ENCODE measurements at regions not wholly inside any gene's neighbourhood (a gene's known extent, or its start where the extent isn't known, plus 50 kb on each side); places are given as distances from the start of the nearest gene placed in this dataset.

DNA sequence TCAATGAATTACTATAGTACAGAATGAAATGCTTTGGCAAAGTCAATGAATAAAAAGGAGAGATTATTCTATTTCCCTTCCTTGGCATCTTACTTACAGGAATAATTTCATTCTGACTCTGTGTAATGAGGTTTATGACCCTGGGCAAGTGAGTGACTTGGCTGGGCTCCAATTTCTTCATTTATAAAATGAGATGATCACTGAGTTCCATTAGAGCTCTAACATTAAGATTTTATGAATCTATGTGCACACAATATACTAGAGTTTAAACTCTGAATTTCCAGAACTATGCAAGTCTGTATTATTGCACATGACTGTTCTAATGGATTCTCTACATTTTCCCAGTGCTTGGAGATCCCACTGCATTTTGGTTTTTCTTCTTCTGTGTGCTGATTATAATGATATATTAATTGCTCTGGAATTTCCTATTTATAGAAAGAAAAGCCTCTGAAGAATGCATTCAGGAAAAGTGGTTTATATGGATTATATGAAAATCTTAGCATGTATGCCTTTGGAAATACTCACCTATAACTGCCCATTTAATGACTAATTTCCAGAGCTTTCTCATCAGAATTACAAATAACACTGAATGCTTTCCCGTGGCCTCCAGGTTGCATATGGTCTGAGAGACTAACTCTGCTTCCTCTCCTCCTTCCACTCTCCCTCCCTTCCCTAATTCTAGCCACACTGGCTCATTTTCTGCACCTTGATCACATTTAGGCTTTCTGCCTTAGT is 97.4 kb upstream of the CHRM3 start:
- no peak overlapping the region for H3K4me3 ChIP-seq (ENCODE audit: low read depth, low read length)
- no peak for DNase-seq (ENCODE audit: low read depth)
- TF ChIP-seq, protein P1, sequence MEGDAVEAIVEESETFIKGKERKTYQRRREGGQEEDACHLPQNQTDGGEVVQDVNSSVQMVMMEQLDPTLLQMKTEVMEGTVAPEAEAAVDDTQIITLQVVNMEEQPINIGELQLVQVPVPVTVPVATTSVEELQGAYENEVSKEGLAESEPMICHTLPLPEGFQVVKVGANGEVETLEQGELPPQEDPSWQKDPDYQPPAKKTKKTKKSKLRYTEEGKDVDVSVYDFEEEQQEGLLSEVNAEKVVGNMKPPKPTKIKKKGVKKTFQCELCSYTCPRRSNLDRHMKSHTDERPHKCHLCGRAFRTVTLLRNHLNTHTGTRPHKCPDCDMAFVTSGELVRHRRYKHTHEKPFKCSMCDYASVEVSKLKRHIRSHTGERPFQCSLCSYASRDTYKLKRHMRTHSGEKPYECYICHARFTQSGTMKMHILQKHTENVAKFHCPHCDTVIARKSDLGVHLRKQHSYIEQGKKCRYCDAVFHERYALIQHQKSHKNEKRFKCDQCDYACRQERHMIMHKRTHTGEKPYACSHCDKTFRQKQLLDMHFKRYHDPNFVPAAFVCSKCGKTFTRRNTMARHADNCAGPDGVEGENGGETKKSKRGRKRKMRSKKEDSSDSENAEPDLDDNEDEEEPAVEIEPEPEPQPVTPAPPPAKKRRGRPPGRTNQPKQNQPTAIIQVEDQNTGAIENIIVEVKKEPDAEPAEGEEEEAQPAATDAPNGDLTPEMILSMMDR (IDR thresholded peaks at IDR 0.05; ENCODE audit: control insufficient read depth, extremely low read depth, insufficient read depth) = no peak

DNA sequence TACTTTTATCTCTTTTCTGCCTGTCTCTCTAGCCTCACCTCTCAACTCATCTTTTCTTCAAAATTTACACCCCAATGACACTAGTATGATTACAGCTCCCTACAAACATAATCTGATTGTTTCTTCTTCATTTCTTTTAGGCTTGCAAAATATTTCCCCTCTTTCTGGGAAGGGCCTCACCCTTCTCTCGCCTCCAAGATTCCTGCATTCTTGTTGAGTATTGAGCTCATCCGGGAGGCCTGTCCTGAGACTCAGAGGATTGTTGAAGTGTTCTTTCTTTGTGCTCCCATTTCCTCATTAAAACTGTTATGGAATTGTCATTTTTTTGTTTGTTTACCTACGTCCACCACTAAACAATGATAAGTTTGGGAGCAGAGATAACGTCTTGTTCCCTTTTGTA is 99.1 kb upstream of the CHRM3 start:
- TF ChIP-seq, protein P1 (IDR thresholded peaks at IDR 0.05; ENCODE audit: control insufficient read depth, extremely low read depth, insufficient read depth) = no peak
- no peak overlapping the region for H3K4me3 ChIP-seq (ENCODE audit: low read depth, low read length)
- DNase-seq (ENCODE audit: low read depth) = no peak

DNA sequence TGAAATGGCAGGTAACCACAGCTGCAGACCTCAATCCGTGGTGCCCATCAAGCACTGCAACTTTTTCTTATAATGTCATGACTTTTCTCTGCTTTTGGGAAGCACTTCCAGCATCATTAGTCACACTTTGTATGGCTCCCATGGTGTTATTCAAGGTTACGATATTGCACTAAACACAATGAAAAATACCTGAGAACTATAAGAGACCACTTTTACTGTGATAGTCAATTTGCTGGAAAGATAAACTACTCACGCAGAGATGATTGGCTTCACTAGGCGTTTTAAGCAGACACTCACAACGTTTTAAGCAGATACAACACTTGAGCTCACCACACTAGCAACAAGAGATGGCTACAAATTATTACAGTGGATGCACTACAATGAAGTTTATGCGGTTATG is 103.2 kb upstream of the CHRM3 start:
- no peak for DNase-seq (ENCODE audit: low read depth)
- H3K4me3 ChIP-seq (ENCODE audit: low read depth, low read length) = no peak overlapping the region
- TF ChIP-seq, protein P1 (IDR thresholded peaks at IDR 0.05; ENCODE audit: control insufficient read depth, extremely low read depth, insufficient read depth) = no peak

DNA sequence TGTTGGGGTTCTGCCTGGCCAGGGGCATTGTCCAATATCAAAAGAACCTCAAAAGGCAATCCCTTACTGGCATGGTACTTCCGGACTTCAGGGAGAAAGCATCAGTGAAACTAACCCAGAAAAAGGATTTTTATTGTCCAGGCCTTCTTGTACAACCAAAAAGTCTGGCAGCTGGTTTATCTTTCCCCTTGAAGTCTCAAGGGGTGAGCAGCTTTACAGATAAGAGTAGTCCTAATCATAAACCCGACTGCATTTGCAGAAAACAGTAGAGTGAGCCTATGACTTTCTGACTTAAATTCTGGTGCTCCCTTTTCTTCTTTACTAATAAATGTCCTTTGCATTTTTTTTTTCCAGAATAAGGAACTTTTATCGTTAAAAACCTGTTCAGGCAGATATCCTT is 104.0 kb upstream of the CHRM3 start:
- H3K4me3 ChIP-seq (ENCODE audit: low read depth, low read length) = no peak overlapping the region
- DNase-seq (ENCODE audit: low read depth) = no peak
- TF ChIP-seq, protein P1 (IDR thresholded peaks at IDR 0.05; ENCODE audit: control insufficient read depth, extremely low read depth, insufficient read depth) = no peak

DNA sequence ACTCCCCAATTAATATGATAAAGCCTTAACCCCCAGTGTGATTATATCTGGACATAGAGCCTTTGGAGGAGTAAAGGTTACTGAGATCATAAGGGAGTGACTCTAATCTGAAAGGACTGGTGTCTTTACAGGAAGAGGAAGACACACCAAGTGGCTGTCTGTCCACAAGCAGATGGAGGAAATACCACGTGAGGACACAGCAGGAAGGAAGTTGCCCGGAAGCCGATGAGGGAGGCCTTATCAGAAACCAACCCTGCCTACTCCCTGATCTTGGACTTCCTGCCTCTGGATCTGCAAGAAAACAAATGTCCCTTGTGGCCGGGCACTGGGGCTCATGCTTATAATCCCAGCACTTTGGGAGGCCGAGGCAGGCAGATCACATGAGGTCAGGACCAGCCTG is 110.3 kb upstream of the CHRM3 start:
- no peak overlapping the region for H3K4me3 ChIP-seq (ENCODE audit: low read depth, low read length)
- no peak for DNase-seq (ENCODE audit: low read depth)
- TF ChIP-seq, protein P1 (IDR thresholded peaks at IDR 0.05; ENCODE audit: control insufficient read depth, extremely low read depth, insufficient read depth) = no peak

DNA sequence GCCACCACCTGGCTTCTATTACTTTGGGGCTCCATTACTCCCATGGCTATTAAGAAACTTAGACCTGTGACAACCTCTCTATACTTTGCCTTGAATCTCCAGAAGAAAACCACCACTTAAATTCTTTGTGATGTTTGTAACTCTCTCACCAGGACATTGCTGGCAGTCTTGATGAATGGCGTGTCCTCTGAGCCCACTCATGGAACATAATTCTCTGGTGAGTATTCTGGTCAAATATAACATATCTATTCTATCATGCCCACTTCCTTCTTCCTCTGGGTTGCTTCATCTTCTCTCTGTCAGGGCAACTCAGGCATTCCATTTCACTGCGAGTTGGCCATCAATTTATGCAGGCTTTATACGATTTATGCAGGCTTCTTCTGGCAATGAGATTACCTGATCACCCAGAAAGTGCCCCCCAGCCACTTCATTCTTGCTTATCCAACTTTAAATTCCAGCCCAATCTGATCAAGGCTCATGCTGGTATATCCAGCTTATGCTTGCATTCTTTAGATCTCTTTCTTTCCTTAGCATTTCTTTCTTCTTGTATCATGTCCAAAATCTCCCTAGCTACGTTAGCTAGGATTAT is 112.0 kb upstream of the CHRM3 start:
- no peak for DNase-seq (ENCODE audit: low read depth)
- H3K4me3 ChIP-seq (ENCODE audit: low read depth, low read length) = no peak overlapping the region

More for the DNA sequence above, 112.0 kb upstream of the CHRM3 start:
- TF ChIP-seq, protein P1 (IDR thresholded peaks at IDR 0.05; ENCODE audit: control insufficient read depth, extremely low read depth, insufficient read depth) = no peak
